Karpas-422 (cell line): ENCODE measurements at regions not wholly inside any gene's neighbourhood (a gene's known extent, or its start where the extent isn't known, plus 50 kb on each side); places are given as distances from the start of the nearest gene placed in this dataset.
"Not testable (repeated sequence)": the region's sequence is repeated elsewhere in the genome, so short reads cannot be mapped to it uniquely, and the experiment has no call there.

ENCODE experiments used
- DNase-seq: peaks from one replicate; pipeline ENCODE4 v3.0.0-alpha.2; 2015
- H2AFZ ChIP-seq: fragments of 200-600 bp; sonication (generic); 2 replicates; pipeline ENCODE4 v1.6.1; 2014; ENCODE audit warnings: antibody characterized with exemption, low read length, mixed read lengths
- H3K27ac ChIP-seq: fragments of 200-600 bp; sonication (generic); 2 replicates; pipeline ENCODE4 v1.5.1; 2014; ENCODE audit warnings: mild to moderate bottlenecking, low read length, moderate library complexity
- H3K27me3 ChIP-seq: fragments of 200-600 bp; sonication (generic); 2 replicates; pipeline ENCODE4 v1.6.1; 2014; ENCODE audit warnings: low read length, mixed read lengths
- H3K36me3 ChIP-seq: fragments of 200-600 bp; sonication (generic); 2 replicates; pipeline ENCODE4 v1.6.1; 2014; ENCODE audit warnings: low read length, mixed read lengths; ENCODE audit not compliant: insufficient read depth
- H3K4me1 ChIP-seq: fragments of 200-600 bp; sonication (generic); 2 replicates; pipeline ENCODE4 v1.6.1; 2014; ENCODE audit warnings: mild to moderate bottlenecking, low read length, mixed read lengths
- H3K4me2 ChIP-seq: fragments of 200-600 bp; sonication (generic); 2 replicates; pipeline ENCODE4 v1.6.1; 2014; ENCODE audit warnings: low read length, low read depth, mild to moderate bottlenecking; ENCODE audit not compliant: poor library complexity, severe bottlenecking
- H3K4me3 ChIP-seq: fragments of 200-600 bp; sonication (generic); 2 replicates; pipeline ENCODE4 v1.5.1; 2014; ENCODE audit warnings: mild to moderate bottlenecking, antibody characterized with exemption, low read length, mixed read lengths
- H3K79me2 ChIP-seq: fragments of 200-600 bp; sonication (generic); 2 replicates; pipeline ENCODE4 v1.6.1; 2014; ENCODE audit warnings: mild to moderate bottlenecking, low read length, mixed read lengths
- H3K9ac ChIP-seq: fragments of 200-600 bp; sonication (generic); 2 replicates; pipeline ENCODE4 v1.6.0; 2014; ENCODE audit warnings: low read length
- H3K9me2 ChIP-seq: fragments of 200-600 bp; sonication (generic), shearing (Covaris generic); replicated peaks from 2 replicates; pipeline ENCODE4 v1.6.0; 2014; ENCODE audit warnings: mild to moderate bottlenecking, low read length, moderate library complexity; ENCODE audit not compliant: insufficient read depth
- H3K9me3 ChIP-seq: fragments of 300-700, 200-600 bp; sonication (generic); 2 replicates; pipeline ENCODE4 v1.6.1; 2014; ENCODE audit warnings: low read length, mixed read lengths
- H4K20me1 ChIP-seq: fragments of 200-600 bp; sonication (generic); 2 replicates; pipeline ENCODE4 v1.6.1; 2014; ENCODE audit warnings: mild to moderate bottlenecking, antibody characterized with exemption, low read length, low read depth; ENCODE audit not compliant: insufficient read depth

GRCh38 chr12:89231686-89232085, 120.6 kb downstream of the DUSP6 start:
- no peak overlapping the region for H3K4me3 ChIP-seq
- H3K4me1 ChIP-seq: no peaks in the 10 kb centered on the region
- no peaks in the 10 kb centered on the region for H3K27me3 ChIP-seq
- DNase-seq: no peak
- H3K9me2 ChIP-seq: no peaks in the 10 kb centered on the region
- H3K79me2 ChIP-seq: no peaks in the 10 kb centered on the region
- H3K36me3 ChIP-seq: no peaks in the 10 kb centered on the region
- no peak overlapping the region for H2AFZ ChIP-seq
- H3K9me3 ChIP-seq: no peaks in the 10 kb centered on the region
- H4K20me1 ChIP-seq: no peaks in the 10 kb centered on the region
- H3K27ac ChIP-seq: no peak overlapping the region
- H3K9ac ChIP-seq: no peak overlapping the region
- H3K4me2 ChIP-seq: no peak overlapping the region

- Histone ChIP-seq H4K20me1 (no peaks in the 10 kb centered on the region), H3K4me2 (no peak overlapping the region), H3K9me2 (no peaks in the 10 kb centered on the region), H2AFZ (no peak overlapping the region), H3K79me2 (no peaks in the 10 kb centered on the region), H3K4me1 (0 out of 2 replicates have a peak, but pooled peaks cover 5% of the 10 kb centered on the region), H3K4me3 (no peak overlapping the region), H3K36me3 (no peaks in the 10 kb centered on the region), H3K27me3 (no peaks in the 10 kb centered on the region), H3K9ac (no peak overlapping the region), H3K9me3 (no peaks in the 10 kb centered on the region), H3K27ac (no peak overlapping the region)
- DNase-seq: no peak
Measured at GRCh38 chr12:89230376-89231315, 121.7 kb downstream of the DUSP6 start.

- Histone ChIP-seq H3K27me3 (no peaks in the 10 kb centered on the region), H2AFZ (no peak overlapping the region), H3K4me1 (peaks cover 14% of the 10 kb centered on the region), H3K27ac (no peak overlapping the region), H3K9me3 (no peaks in the 10 kb centered on the region), H3K4me2 (no peak overlapping the region), H3K4me3 (no peak overlapping the region), H3K36me3 (no peaks in the 10 kb centered on the region), H3K9ac (no peak overlapping the region), H3K9me2 (no peaks in the 10 kb centered on the region), H3K79me2 (no peaks in the 10 kb centered on the region), H4K20me1 (no peaks in the 10 kb centered on the region)
- no peak for DNase-seq
Measured at GRCh38 chr12:89228491-89228890, 123.8 kb downstream of the DUSP6 start.

GRCh38 chr12:89227774-89228173, 124.5 kb downstream of the DUSP6 start:
- H3K4me3 ChIP-seq: no peak overlapping the region
- H4K20me1 ChIP-seq: no peaks in the 10 kb centered on the region
- DNase-seq: no peak
- no peaks in the 10 kb centered on the region for H3K9me2 ChIP-seq
- H3K27ac ChIP-seq: no peak overlapping the region
- H2AFZ ChIP-seq: no peak overlapping the region
- no peak overlapping the region for H3K9ac ChIP-seq
- H3K4me1 ChIP-seq: peaks cover 14% of the 10 kb centered on the region
- no peaks in the 10 kb centered on the region for H3K79me2 ChIP-seq
- H3K36me3 ChIP-seq: no peaks in the 10 kb centered on the region
- no peaks in the 10 kb centered on the region for H3K27me3 ChIP-seq
- H3K4me2 ChIP-seq: no peak overlapping the region
- H3K9me3 ChIP-seq: no peaks in the 10 kb centered on the region

GRCh38 chr12:89225808-89226411, 126.4 kb downstream of the DUSP6 start:
- no peak overlapping the region for H3K4me3 ChIP-seq
- no peaks in the 10 kb centered on the region for H3K9me2 ChIP-seq
- peaks cover 14% of the 10 kb centered on the region for H3K4me1 ChIP-seq
- H2AFZ ChIP-seq: 0 out of 2 replicates have a peak overlapping the region, but pooled peaks have one; percentile 1
- H3K27ac ChIP-seq: no peak overlapping the region
- H3K79me2 ChIP-seq: no peaks in the 10 kb centered on the region
- no peaks in the 10 kb centered on the region for H4K20me1 ChIP-seq
- H3K36me3 ChIP-seq: no peaks in the 10 kb centered on the region
- H3K9ac ChIP-seq: no peak overlapping the region
- H3K4me2 ChIP-seq: no peak overlapping the region
- no peaks in the 10 kb centered on the region for H3K9me3 ChIP-seq
- no peak for DNase-seq
- H3K27me3 ChIP-seq: no peaks in the 10 kb centered on the region

GRCh38 chr12:89225401-89225800, 126.9 kb downstream of the DUSP6 start:
- H3K79me2 ChIP-seq: no peaks in the 10 kb centered on the region
- no peaks in the 10 kb centered on the region for H3K36me3 ChIP-seq
- DNase-seq: peak; percentile 53
- no peaks in the 10 kb centered on the region for H4K20me1 ChIP-seq
- no peak overlapping the region for H3K27ac ChIP-seq
- no peak overlapping the region for H3K4me2 ChIP-seq
- no peaks in the 10 kb centered on the region for H3K9me2 ChIP-seq
- H3K9me3 ChIP-seq: no peaks in the 10 kb centered on the region
- H3K27me3 ChIP-seq: no peaks in the 10 kb centered on the region
- no peak overlapping the region for H2AFZ ChIP-seq
- H3K9ac ChIP-seq: no peak overlapping the region
- no peak overlapping the region for H3K4me3 ChIP-seq
- H3K4me1 ChIP-seq: peaks cover 14% of the 10 kb centered on the region

GRCh38 chr12:89222580-89222979, 129.7 kb downstream of the DUSP6 start:
- H3K9ac ChIP-seq, H3K27ac ChIP-seq, H3K27me3 ChIP-seq, DNase-seq, H3K79me2 ChIP-seq, H2AFZ ChIP-seq, H3K9me3 ChIP-seq, H3K4me2 ChIP-seq, H3K9me2 ChIP-seq, H3K36me3 ChIP-seq, H4K20me1 ChIP-seq, H3K4me3 ChIP-seq: not testable (repeated sequence)
- H3K4me1 ChIP-seq: peaks cover 14% of the 10 kb centered on the region

GRCh38 chr12:89217472-89217871, 134.8 kb downstream of the DUSP6 start:
- Histone ChIP-seq H3K9ac (no peak overlapping the region), H4K20me1 (no peaks in the 10 kb centered on the region), H3K4me1 (no peaks in the 10 kb centered on the region), H3K4me3 (no peak overlapping the region), H3K27ac (no peak overlapping the region), H2AFZ (no peak overlapping the region), H3K4me2 (no peak overlapping the region), H3K27me3 (no peaks in the 10 kb centered on the region), H3K9me3 (no peaks in the 10 kb centered on the region), H3K36me3 (no peaks in the 10 kb centered on the region), H3K9me2 (no peaks in the 10 kb centered on the region), H3K79me2 (no peaks in the 10 kb centered on the region)
- DNase-seq: no peak
